ENCODE measurements at regions not wholly inside any gene's neighbourhood (a gene's known extent, or its start where the extent isn't known, plus 50 kb on each side); places are given as distances from the start of the nearest gene placed in this dataset.

GRCh38 chr2:5410991-5411700 is 281.0 kb upstream of the SOX11 start:
- no peaks in the 10 kb centered on the region for H3F3A ChIP-seq (ENCODE audit: low read depth)
- no peak overlapping the region for H2AFZ ChIP-seq (ENCODE audit: low read length)
- H3K4me2 ChIP-seq (ENCODE audit: low read depth, low read length, poor library complexity, severe bottlenecking) = no peak overlapping the region
- no peaks in the 10 kb centered on the region for H4K20me1 ChIP-seq (ENCODE audit: insufficient read depth, low read length, poor library complexity, severe bottlenecking)
- H3K9ac ChIP-seq (ENCODE audit: low read depth, low read length, poor library complexity, severe bottlenecking) = no peak overlapping the region
- H3K4me1 ChIP-seq (ENCODE audit: insufficient read depth, low read length, poor library complexity, severe bottlenecking) = no peaks in the 10 kb centered on the region
- TF ChIP-seq EZH2phosphoT487 (IDR thresholded peaks at IDR 0.05; ENCODE audit: borderline replicate concordance) = no peak
- TF ChIP-seq, protein P1, sequence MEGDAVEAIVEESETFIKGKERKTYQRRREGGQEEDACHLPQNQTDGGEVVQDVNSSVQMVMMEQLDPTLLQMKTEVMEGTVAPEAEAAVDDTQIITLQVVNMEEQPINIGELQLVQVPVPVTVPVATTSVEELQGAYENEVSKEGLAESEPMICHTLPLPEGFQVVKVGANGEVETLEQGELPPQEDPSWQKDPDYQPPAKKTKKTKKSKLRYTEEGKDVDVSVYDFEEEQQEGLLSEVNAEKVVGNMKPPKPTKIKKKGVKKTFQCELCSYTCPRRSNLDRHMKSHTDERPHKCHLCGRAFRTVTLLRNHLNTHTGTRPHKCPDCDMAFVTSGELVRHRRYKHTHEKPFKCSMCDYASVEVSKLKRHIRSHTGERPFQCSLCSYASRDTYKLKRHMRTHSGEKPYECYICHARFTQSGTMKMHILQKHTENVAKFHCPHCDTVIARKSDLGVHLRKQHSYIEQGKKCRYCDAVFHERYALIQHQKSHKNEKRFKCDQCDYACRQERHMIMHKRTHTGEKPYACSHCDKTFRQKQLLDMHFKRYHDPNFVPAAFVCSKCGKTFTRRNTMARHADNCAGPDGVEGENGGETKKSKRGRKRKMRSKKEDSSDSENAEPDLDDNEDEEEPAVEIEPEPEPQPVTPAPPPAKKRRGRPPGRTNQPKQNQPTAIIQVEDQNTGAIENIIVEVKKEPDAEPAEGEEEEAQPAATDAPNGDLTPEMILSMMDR (conservative IDR thresholded peaks at IDR 0.05; ENCODE audit: low read length) = no peak
- no peaks in the 10 kb centered on the region for H3K27me3 ChIP-seq (ENCODE audit: insufficient read depth, low read length, poor library complexity, severe bottlenecking)
- H3K79me2 ChIP-seq (ENCODE audit: insufficient read depth, low read length) = no peaks in the 10 kb centered on the region
- no peaks in the 10 kb centered on the region for H3K36me3 ChIP-seq (ENCODE audit: insufficient read depth, low read length)
- H3K4me3 ChIP-seq (ENCODE audit: low read length, poor library complexity, severe bottlenecking) = no peak overlapping the region
- H3K9me3 ChIP-seq (ENCODE audit: insufficient read depth, low read depth, low read length) = no peaks in the 10 kb centered on the region
- no peaks in the 10 kb centered on the region for H3K9me2 ChIP-seq (replicated peaks; ENCODE audit: low read depth, low read length)

DNA sequence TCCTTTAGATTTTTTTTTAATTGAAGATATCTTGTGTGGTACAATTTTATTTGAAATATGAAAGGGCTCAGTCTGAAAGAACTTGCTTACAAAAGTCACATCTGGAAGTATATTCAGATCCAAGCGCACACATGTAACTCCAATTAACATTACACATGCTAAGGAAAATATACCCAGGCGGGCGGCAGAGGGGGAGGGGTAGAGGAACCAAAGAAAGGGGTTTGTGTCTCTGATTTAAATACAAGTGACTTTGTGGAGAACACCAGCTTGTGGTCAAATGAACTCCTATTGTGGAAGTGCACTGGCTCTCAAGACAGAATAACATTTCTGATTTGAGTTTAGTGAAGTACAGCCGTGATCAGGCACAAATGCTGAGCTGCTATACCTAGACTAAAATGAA is 280.2 kb upstream of the SOX11 start:
- Histone ChIP-seq H3K9me2 (replicated peaks; ENCODE audit: low read depth, low read length) (no peaks in the 10 kb centered on the region), H3K4me3 (ENCODE audit: low read length, poor library complexity, severe bottlenecking) (no peak overlapping the region), H3K79me2 (ENCODE audit: insufficient read depth, low read length) (no peaks in the 10 kb centered on the region), H3K9ac (ENCODE audit: low read depth, low read length, poor library complexity, severe bottlenecking) (no peak overlapping the region), H3K4me2 (ENCODE audit: low read depth, low read length, poor library complexity, severe bottlenecking) (no peak overlapping the region), H2AFZ (ENCODE audit: low read length) (no peak overlapping the region), H3K9me3 (ENCODE audit: insufficient read depth, low read depth, low read length) (no peaks in the 10 kb centered on the region), H3K36me3 (ENCODE audit: insufficient read depth, low read length) (no peaks in the 10 kb centered on the region), H3K27me3 (ENCODE audit: insufficient read depth, low read length, poor library complexity, severe bottlenecking) (no peaks in the 10 kb centered on the region), H3F3A (ENCODE audit: low read depth) (no peaks in the 10 kb centered on the region), H3K4me1 (ENCODE audit: insufficient read depth, low read length, poor library complexity, severe bottlenecking) (no peaks in the 10 kb centered on the region), H4K20me1 (ENCODE audit: insufficient read depth, low read length, poor library complexity, severe bottlenecking) (no peaks in the 10 kb centered on the region)
- TF ChIP-seq EZH2phosphoT487 (IDR thresholded peaks at IDR 0.05; ENCODE audit: borderline replicate concordance) = no peak
- TF ChIP-seq, protein P1 (conservative IDR thresholded peaks at IDR 0.05; ENCODE audit: low read length) = no peak

DNA sequence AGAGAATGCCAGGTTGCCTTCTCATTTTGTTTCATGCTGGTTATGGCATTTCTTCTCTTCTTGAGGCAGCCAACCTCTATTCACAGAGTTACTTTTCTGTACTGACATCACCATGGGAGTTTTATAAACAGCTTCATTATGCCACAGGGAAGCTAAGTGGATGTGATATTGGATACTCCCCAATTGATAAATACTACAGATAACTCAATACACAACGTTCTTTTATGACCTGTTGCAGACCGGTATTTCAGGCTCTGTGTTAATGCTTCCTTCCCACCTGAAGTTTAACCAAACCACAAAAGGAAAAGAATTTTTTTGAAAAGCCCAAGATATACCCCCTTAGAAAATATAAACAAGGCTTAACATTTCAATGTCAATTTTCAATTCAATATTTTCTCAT is 258.3 kb upstream of the SOX11 start:
- Histone ChIP-seq H3K9ac (ENCODE audit: low read depth, low read length, poor library complexity, severe bottlenecking) (no peak overlapping the region), H2AFZ (ENCODE audit: low read length) (no peak overlapping the region), H3K4me2 (ENCODE audit: low read depth, low read length, poor library complexity, severe bottlenecking) (no peak overlapping the region), H3K27me3 (ENCODE audit: insufficient read depth, low read length, poor library complexity, severe bottlenecking) (no peaks in the 10 kb centered on the region), H3K9me2 (replicated peaks; ENCODE audit: low read depth, low read length) (no peaks in the 10 kb centered on the region), H3K4me3 (ENCODE audit: low read length, poor library complexity, severe bottlenecking) (no peak overlapping the region), H3K36me3 (ENCODE audit: insufficient read depth, low read length) (no peaks in the 10 kb centered on the region), H3K9me3 (ENCODE audit: insufficient read depth, low read depth, low read length) (no peaks in the 10 kb centered on the region; the same call in 1 of the 2 replicates), H3K79me2 (ENCODE audit: insufficient read depth, low read length) (no peaks in the 10 kb centered on the region), H3K4me1 (ENCODE audit: insufficient read depth, low read length, poor library complexity, severe bottlenecking) (no peaks in the 10 kb centered on the region), H4K20me1 (ENCODE audit: insufficient read depth, low read length, poor library complexity, severe bottlenecking) (no peaks in the 10 kb centered on the region), H3F3A (ENCODE audit: low read depth) (no peaks in the 10 kb centered on the region)
- TF ChIP-seq, protein P1 (conservative IDR thresholded peaks at IDR 0.05; ENCODE audit: low read length) = no peak
- TF ChIP-seq EZH2phosphoT487 (IDR thresholded peaks at IDR 0.05; ENCODE audit: borderline replicate concordance) = no peak
